ENCODE measurements at regions not wholly inside any gene's neighbourhood (a gene's known extent, or its start where the extent isn't known, plus 50 kb on each side); places are given as distances from the start of the nearest gene placed in this dataset.

DNA sequence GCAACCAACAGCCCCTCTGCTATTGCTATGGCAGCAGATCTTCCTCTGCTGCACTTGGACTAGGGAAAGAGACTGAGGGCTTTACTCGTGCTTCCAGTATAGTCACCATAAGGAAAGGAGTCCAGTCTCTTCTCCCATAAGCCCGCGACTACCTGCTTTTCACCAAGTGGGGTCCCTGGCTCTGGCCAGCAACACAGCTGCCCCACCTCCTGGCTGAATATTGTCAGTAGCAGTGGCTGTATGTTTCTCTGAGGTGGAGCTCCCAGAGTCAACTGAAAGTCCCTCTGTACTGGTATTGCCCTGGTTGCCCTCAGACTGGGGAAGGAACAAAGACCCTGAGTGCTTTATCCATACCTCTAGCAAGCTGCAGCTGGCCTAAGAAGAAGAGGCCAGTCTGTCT is 719.6 kb downstream of the SQOR start:
- no peaks in the 10 kb centered on the region for H3K79me2 ChIP-seq (ENCODE audit: insufficient read depth, low read length)
- H3K4me3 ChIP-seq (replicated peaks in 1 of 2; ENCODE audit: low read depth in 1 of 2, low read length in 2 of 2), result no peak overlapping the region
- H3K27ac ChIP-seq (ENCODE audit: low read depth, low read length), result no peak overlapping the region
- H3K4me2 ChIP-seq (ENCODE audit: low read length), result no peak overlapping the region
- no peaks in the 10 kb centered on the region for H4K20me1 ChIP-seq (ENCODE audit: insufficient read depth)
- TF ChIP-seq, protein P1, sequence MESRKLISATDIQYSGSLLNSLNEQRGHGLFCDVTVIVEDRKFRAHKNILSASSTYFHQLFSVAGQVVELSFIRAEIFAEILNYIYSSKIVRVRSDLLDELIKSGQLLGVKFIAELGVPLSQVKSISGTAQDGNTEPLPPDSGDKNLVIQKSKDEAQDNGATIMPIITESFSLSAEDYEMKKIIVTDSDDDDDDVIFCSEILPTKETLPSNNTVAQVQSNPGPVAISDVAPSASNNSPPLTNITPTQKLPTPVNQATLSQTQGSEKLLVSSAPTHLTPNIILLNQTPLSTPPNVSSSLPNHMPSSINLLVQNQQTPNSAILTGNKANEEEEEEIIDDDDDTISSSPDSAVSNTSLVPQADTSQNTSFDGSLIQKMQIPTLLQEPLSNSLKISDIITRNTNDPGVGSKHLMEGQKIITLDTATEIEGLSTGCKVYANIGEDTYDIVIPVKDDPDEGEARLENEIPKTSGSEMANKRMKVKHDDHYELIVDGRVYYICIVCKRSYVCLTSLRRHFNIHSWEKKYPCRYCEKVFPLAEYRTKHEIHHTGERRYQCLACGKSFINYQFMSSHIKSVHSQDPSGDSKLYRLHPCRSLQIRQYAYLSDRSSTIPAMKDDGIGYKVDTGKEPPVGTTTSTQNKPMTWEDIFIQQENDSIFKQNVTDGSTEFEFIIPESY (IDR thresholded peaks at IDR 0.05; ENCODE audit: extremely low read depth, insufficient replicate concordance, low read length), result no peak
- TF ChIP-seq CEBPB (IDR thresholded peaks at IDR 0.05; ENCODE audit: low read depth) (no peak), YY1 (IDR thresholded peaks at IDR 0.05; ENCODE audit: extremely low read depth, insufficient replicate concordance, low read depth, low read length) (no peak), POLR2AphosphoS5 (IDR thresholded peaks at IDR 0.05; ENCODE audit: low read depth, low read length) (no peak), TCF7L2 (IDR thresholded peaks at IDR 0.05; ENCODE audit: borderline replicate concordance, extremely low read depth, insufficient read depth, insufficient read length) (no peak), CBX3 (IDR thresholded peaks at IDR 0.05; ENCODE audit: low read depth) (no peak), ELF1 (IDR thresholded peaks at IDR 0.05; ENCODE audit: borderline replicate concordance, low read depth) (no peak), POLR2A (IDR thresholded peaks at IDR 0.05; ENCODE audit: borderline replicate concordance, extremely low read depth, insufficient read depth, insufficient read length) (no peak), SRF (IDR thresholded peaks at IDR 0.05; ENCODE audit: low read depth) (no peak), ZFX (IDR thresholded peaks at IDR 0.05) (no peak), ZNF274 (IDR thresholded peaks at IDR 0.05; ENCODE audit: low read depth, low read length) (no peak), EZH2phosphoT487 (IDR thresholded peaks at IDR 0.05; ENCODE audit: borderline replicate concordance) (no peak), EGR1 (IDR thresholded peaks at IDR 0.05; ENCODE audit: low read depth) (no peak), EZH2 (IDR thresholded peaks at IDR 0.05) (no peak), SP1 (IDR thresholded peaks at IDR 0.05; ENCODE audit: low read depth) (no peak)
- TF ChIP-seq, protein P2, sequence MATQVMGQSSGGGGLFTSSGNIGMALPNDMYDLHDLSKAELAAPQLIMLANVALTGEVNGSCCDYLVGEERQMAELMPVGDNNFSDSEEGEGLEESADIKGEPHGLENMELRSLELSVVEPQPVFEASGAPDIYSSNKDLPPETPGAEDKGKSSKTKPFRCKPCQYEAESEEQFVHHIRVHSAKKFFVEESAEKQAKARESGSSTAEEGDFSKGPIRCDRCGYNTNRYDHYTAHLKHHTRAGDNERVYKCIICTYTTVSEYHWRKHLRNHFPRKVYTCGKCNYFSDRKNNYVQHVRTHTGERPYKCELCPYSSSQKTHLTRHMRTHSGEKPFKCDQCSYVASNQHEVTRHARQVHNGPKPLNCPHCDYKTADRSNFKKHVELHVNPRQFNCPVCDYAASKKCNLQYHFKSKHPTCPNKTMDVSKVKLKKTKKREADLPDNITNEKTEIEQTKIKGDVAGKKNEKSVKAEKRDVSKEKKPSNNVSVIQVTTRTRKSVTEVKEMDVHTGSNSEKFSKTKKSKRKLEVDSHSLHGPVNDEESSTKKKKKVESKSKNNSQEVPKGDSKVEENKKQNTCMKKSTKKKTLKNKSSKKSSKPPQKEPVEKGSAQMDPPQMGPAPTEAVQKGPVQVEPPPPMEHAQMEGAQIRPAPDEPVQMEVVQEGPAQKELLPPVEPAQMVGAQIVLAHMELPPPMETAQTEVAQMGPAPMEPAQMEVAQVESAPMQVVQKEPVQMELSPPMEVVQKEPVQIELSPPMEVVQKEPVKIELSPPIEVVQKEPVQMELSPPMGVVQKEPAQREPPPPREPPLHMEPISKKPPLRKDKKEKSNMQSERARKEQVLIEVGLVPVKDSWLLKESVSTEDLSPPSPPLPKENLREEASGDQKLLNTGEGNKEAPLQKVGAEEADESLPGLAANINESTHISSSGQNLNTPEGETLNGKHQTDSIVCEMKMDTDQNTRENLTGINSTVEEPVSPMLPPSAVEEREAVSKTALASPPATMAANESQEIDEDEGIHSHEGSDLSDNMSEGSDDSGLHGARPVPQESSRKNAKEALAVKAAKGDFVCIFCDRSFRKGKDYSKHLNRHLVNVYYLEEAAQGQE (IDR thresholded peaks at IDR 0.05; ENCODE audit: low read depth), result no peak
- TF ChIP-seq, protein P3, sequence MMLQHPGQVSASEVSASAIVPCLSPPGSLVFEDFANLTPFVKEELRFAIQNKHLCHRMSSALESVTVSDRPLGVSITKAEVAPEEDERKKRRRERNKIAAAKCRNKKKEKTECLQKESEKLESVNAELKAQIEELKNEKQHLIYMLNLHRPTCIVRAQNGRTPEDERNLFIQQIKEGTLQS (IDR thresholded peaks at IDR 0.05), result no peak
- TF ChIP-seq, protein P4, sequence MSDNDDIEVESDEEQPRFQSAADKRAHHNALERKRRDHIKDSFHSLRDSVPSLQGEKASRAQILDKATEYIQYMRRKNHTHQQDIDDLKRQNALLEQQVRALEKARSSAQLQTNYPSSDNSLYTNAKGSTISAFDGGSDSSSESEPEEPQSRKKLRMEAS (IDR thresholded peaks at IDR 0.05), result no peak
- ChIA-PET CTCF (no interaction called here), RAD21 (ENCODE audit: low non-redundant PET in 1 of 2, low total read pairs in 2 of 2, uncharacterized antibody in 2 of 2, unreplicated experiment in 2 of 2) (no interaction called here), POLR2A (no interaction called here)
- no peaks in the 10 kb centered on the region for H3K4me1 ChIP-seq (ENCODE audit: control insufficient read depth in 1 of 2, insufficient read depth in 2 of 2, low read length in 2 of 2)
- no TSS peak for BruUV-seq (replicated peaks)
- no peaks in the 10 kb centered on the region for H3K9me2 ChIP-seq (ENCODE audit: insufficient read depth)
- DNase-seq (ENCODE audit: low read depth, low spot score) (no peak), ATAC-seq (no peak)
- H3K27me3 ChIP-seq (ENCODE audit: insufficient read depth, low read length), result no peaks in the 10 kb centered on the region
- intact Hi-C loops (cut with micrococcal nuclease), result no loop called here
- no peak overlapping the region for H3K9ac ChIP-seq (ENCODE audit: low read length)
- no peaks in the 10 kb centered on the region for H3K36me3 ChIP-seq (ENCODE audit: control insufficient read depth in 1 of 2, insufficient read depth in 2 of 2, low read length in 2 of 2)
- H3K9me3 ChIP-seq (ENCODE audit: control insufficient read depth in 1 of 2, insufficient read depth in 1 of 2, low read depth in 1 of 2, low read length in 2 of 2), result peaks cover 20 to 28% of the 10 kb centered on the region in 2 experiments; a peak in 2 of 4 replicates
- H2AFZ ChIP-seq (ENCODE audit: low read depth, low read length, poor library complexity, severe bottlenecking), result no peak overlapping the region

All from HCT116 (cell line).